Activated T-cell treated with anti-CD3 and anti-CD28 coated beads for 1 hour (primary cell): ENCODE measurements at regions not wholly inside any gene's neighbourhood (a gene's known extent, or its start where the extent isn't known, plus 50 kb on each side); places are given as distances from the start of the nearest gene placed in this dataset.
"Not testable (repeated sequence)": the region's sequence is repeated elsewhere in the genome, so short reads cannot be mapped to it uniquely, and the experiment has no call there.

Experiments used
- DNase-seq: peaks from one replicate; pipeline ENCODE4 v3.0.0-alpha.2; 2020; ENCODE audit warnings: low read depth

DNA sequence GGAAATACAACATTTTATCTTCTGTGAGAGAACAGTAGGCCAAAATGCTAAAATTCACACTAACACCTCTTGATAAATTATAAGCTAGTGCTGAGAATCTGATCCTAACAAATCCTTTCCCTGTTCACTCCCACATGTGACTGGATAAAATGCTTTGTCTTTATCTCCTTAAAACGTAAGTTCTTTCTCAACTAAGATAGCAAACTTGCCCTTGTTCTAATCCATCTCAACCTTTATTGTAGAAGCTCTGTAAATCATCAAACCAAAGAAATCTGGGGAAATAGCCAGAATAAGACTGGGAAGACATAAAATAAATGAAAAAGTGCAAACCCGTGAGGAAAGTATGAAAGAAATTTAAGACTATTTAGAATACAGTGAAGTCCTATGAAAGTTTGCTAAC lies 1058.4 kb upstream of the ACVR2A start:
- no peak for DNase-seq

DNA sequence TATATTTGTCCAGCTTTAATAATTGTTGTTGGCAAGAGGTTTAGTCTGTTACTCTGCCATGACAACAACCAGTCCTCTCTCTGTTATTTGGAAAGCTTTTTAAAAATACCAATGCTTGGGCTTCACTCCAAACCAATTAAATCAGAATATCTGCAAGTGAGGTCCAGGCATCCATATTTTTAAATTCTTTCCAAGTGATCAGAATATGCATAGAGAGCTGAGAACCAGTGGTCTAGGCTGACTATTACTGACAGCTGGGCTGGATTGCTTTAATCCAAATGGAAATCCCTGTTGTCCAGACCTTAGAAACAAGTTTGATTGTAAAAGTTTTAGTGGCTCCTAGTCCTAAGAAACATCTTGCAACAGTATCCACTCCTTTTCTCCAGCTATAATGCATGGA lies 1059.7 kb upstream of the ACVR2A start:
- DNase-seq = no peak

DNA sequence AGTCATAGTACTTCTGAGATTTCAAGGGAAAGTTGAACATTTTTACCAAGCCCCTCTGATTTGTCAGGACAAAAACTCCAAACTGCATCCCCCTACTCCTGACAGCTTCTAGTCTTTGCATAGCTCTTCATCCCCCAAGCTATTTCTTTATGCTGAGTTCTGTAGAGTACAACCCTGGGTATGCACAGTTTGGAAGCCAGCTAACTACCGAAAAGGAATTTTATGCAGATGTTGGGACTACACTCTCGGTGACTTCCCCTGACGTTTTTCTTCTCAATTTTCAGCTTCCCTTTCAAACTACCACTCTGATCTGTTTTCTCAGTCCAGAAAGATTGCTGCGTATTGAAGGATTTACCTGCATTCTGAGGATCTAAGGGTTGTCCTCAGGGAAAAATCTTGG lies 1060.2 kb upstream of the ACVR2A start:
- no peak for DNase-seq

DNA sequence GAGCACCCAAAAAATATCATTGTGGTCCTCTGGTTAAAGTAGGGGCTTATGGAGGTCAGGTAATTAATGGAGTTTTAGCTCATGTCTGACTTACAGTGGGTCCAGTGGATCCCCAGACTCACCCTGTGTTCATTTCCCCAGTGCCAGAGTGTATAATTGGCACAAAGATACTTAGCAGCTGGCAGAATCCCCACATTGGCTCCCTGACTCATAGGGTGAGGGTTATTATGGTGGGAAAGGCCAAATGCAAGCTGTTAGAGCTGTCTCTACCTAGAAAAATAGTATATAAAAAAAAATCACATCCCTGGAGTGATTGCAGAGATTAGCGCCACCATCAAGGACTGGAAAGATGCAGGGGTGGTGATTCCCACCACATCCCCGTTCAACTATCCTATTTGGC lies 1067.6 kb upstream of the ACVR2A start:
- DNase-seq = no peak

DNA sequence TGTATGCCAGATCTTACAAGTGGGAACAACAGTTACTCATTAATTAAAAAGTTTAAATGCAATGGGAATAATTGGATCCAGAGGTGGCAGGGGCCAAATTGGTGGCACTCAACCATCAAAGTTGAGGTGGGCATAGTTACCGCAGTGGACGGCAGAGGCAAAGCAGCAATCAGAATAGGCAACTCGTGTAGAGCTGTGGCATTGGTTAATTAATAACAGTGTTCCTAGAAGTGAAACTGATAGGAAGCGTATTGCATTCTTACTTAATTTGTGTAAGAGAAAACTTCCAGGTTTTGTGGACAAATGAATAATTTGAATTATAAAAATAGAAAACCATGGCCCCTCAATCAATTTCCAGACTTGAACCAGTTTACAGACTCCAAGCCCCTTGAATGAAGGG lies 1068.2 kb upstream of the ACVR2A start:
- no peak for DNase-seq

DNA sequence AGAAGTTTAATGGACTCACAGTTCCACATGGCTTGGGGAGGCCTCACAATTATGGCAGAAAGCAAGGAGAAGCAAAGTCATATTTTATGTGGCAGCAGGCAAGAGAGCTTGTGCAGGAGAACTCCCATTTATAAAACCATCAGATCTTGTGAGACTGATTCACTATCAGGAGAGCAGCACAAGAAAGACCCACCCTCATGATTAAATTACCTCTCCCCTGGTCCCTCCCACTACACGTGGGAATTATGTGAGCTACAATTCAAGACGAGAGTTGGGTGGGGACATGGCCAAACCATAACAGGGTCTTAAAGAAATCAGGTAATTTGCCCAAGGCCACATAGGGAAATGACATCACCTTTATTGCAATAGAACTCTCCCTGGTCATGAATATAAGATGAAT lies 1073.3 kb upstream of the ACVR2A start:
- DNase-seq = no peak

DNA sequence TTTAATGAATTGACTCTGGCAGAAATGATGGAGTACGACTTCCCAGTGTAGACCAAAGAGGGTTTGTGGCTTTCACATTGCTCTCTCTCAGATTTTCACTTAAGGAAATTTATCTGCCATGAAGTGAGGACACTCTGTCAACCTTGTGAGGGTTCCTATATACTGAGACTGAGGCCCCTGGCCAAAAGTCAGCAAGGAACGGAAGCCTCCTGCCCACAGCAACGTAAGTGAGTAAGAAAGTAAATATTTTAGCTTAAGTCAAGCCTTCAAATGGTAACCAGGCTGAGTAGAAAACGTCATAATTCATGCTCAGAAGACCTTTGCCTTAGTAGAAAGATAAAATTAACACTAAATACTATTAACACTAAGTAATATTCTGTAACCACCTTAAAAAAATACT lies 1080.5 kb upstream of the ACVR2A start:
- no peak for DNase-seq

DNA sequence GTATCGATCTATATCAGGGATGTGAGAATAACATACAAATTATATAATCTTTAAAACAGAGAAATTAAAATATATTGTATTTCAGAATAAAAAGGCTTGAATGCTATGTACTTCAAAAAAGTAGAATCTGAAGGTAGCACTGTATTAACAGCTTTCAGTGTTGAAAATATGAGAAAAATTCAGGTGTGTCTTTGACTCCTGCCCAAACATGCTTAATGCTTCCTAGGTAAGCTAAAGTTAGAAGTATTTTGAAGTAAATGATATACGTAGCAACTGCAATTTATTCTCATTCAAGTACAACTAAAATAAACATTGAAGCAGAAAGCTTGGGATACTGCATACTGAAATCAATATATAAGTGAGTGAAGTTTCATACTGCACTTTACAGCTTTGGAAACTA lies 1082.0 kb upstream of the ACVR2A start:
- no peak for DNase-seq

DNA sequence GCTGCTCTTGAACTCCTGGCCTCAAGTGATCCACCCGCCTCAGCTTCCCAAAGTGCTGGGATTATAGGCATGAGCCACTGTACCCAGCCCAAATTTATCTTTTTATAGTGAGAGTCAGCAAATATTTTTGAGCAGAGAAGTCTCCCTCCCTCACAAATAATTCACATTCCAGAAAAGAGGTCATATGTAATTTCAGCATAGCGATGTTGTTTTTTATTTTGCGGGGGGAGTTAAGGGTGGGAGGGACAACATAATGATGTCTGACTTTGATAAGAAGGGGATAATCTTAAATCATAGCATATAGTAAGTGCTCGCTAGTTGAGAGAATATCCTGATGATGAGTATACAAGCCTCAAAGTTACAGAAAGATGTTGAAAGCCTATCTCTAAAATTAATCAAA lies 1090.2 kb upstream of the ACVR2A start:
- DNase-seq = no peak

DNA sequence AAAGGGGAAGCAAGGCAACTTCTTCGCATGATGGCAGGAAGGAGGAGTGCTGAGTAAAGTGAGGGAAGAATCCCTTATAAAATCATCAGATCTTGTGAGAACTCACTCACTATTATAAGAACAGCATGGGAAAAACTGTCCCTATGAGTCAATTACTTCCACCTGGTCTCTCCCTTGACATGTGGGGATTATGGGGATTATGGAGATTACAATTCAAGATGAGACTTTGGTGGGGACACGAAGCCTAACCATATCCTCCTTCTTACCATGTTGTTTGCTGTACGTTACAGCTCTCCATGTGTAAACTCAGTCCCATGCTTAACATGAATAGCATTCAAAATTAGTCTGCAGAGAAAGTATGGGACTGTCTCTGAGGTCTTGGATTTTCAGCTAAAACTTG lies 1096.8 kb upstream of the ACVR2A start:
- DNase-seq = no peak

DNA sequence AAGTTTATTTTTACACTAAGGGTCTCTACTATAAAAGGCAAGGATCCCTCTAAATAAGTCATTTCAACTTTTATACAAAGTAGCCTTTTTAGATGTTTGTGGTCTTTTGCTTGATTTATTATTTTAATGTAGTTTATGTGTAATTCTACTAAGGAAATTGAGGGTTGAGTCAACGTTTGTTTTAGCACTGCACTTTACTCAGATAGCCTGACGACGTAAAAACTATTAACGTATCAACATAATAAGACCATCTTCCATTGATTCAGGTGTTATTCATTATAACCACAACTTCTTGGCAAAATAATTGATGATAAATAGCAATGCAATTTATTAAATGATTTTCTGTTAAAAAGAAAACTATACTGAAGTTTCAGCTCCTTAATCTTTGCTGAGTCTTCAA lies 1103.6 kb upstream of the ACVR2A start:
- DNase-seq = no peak

DNA sequence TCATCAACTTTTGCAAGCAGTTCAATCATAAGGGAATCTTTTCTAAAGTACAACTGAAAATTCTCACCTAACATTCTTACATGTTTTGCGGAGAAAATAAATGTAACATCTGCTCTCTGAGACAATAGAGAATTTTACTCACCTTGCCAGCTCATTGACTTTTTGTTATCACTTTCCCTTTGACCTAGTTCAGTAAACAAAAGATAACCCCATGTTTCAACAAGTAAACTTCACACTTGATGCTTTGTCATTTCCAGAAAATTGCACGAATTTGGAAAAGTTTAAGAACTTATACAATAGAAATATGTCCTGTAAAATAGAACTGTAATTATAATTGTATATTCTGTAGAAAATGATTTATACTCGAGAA lies 1110.0 kb upstream of the ACVR2A start:
- DNase-seq = no peak

DNA sequence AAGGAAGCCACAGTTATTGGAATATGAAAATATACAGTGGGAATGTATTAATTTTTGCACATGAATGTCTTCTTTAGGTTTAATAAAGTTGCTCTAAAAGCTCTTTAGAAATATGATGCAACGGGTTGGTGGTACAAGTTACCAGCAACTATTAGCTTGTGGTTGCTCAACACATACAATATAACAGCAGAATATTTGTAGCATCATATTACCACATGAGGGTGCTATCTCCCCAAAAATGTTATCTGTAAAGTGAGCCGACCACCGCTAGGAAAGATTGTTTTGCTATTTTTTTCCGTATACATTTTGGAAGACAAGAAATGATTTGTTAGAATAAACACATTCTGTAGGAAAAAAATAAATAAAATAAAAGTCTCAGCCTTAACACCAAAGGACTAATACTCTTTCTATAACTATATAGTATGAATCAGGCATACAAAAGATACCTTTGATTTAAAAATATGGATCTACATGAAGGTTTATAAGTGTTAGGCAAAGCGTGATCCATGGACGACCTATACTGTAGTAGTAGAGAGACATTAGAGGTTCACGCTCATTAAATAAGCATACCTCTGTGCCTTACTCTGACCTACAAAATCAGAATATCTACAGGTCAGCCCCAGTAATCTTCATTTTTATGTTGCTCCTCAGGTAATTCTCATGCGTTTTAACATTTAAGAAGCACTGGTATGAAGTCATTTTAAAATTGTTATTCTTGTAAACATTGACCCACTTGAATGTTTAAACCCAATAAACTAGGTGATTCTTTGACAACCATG lies 1110.6 kb upstream of the ACVR2A start:
- no peak for DNase-seq

DNA sequence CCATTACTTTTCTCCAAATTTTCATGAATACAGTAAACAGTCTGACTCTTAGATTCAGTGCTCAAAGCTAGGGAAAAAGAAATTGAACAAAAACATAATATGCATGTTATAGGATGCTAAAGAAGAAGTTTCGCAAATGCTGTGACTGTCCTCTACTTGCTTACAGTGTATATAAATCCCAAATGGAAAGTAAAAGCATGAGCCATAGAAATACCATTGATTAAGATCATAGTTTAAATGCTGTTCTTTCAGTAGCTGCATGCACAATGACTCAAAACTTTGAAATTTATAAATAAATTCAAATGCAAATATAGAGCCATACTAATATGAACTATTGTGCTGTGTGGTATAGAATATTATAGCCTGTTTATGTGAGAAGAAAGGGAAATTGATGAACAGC lies 1113.9 kb upstream of the ACVR2A start:
- DNase-seq = no peak

DNA sequence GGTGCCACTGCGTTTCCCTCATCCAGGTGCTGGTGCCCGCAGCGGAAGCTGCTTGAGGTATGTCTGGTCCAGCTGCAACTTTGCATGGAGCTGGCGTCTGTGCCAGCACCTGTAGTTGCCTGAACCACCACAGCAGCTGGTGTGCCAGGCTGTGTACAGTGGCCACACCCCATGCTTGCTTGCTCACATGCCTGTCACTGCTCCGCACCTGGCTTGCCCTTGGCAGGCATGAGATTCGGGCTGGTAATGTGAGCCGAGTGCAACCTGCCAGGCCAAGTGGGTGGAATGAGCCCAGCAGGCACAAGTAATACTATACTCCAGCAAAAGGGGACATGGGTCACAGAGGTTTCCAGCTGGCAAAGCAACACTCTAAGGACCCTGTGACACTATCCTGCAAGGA lies 1123.3 kb upstream of the ACVR2A start:
- DNase-seq = no peak

DNA sequence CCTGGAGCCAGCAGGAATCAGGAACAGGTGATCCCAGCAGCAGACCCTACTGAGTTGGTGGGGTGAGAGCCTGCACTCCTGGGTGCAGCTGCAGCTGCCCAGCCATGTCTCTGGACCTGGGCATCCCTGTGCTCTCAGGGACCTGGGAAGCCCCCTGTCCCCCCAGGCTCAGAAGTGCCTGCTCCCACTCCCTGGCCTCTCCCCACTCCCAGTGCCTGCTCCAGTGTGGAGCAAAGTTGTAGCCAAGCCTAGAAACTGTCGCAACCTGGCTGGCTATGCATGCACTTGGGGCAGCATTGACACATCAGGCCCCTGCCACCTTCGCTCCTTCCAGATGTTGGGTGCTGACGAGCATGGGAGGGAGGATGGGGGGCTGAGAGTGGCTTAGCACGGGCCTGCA lies 1124.7 kb upstream of the ACVR2A start:
- no peak for DNase-seq

DNA sequence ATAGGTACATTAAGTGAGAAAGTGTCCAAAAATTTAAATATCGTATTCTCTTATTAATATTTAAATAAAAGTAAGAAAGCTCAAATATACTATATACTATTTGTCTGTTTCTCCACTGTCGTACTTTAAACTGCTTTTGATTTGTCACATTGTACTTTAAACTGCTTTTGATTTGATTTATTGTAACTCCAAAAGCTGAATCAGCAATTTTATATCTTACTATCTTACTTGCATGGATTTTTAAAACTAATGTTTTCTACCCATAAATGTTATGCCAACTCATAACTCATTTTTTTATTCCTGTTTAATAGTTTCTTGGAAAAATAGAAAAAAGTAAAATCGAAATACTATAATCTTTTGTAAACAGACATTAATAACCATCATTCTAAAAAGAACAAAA lies 1128.2 kb upstream of the ACVR2A start:
- no peak for DNase-seq

DNA sequence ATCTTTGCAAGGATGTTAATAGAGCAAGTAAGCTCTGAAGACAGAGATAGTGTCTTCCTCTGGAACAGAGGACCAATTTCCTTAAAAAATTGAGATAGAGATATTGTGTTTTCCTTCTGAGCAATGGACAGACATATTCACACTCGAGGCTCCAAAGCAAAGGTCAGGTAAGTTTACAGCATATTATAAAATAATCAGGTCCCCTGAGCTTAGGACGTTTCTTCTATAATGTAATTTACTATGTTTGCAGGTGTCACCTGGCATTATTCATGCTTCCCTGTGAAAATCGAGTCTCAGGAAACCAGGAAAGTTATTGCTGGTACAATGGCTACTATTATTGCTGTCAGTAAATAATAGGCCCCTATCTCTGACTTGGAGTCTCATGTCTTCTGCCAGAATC lies 1135.8 kb upstream of the ACVR2A start:
- DNase-seq = no peak

DNA sequence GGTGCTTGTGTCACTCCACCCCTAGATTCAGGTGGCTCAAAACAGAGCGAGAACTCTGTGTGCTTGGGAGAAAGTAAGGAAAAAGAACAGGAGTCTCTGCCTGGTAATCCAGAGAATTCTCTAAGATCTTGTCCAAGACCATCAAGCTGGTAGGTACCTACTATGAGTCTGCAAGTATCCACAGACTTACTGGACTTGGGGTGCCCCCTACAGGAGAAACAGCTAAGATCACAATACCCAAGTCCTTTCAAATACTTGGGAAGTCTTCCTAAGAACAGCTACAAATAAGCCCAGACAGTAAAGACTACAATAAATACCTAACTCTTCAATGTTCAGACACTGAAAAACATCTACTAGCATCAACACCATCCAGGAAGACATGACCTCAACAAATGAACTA lies 1143.6 kb upstream of the ACVR2A start:
- no peak for DNase-seq

DNA sequence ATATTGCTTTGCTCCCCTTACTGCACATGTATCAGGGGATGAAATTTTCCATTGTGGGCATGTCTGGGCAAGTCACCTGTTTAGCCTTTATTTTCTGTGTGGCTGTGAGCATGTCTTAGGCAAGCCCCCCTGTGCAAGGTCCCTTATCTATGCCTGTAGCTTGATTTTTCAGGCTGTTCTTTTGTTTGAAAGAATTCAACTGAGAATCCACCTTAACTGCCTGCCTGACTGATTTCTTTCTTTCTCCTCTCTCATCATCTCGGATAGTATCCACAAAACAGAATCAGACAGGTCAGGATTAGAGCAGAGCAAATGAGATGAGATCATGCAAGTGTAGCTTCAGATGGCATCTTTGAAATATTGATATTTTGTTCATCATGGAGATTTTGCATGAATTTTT lies 1147.5 kb upstream of the ACVR2A start:
- DNase-seq = no peak

DNA sequence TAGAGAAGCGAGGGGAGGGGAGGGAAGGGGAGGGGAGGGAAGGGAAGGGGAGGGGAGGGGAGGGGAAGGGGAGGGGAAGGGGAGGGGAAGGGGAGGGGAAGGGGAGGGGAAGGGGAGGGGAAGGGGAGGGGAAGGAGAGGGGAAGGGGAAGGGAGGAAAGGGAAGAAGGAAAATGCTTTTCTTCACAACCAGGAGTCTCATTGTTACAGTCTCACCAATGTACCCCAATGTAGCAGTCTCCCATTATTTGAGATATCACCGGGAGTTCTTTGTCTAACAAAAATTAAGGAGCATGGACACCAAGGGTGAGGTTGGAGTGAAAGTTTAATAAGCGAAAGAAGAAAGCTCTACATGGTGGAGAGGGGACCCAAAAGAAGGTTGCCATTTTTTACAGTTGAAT lies 1148.0 kb upstream of the ACVR2A start:
- DNase-seq = not testable (repeated sequence)

DNA sequence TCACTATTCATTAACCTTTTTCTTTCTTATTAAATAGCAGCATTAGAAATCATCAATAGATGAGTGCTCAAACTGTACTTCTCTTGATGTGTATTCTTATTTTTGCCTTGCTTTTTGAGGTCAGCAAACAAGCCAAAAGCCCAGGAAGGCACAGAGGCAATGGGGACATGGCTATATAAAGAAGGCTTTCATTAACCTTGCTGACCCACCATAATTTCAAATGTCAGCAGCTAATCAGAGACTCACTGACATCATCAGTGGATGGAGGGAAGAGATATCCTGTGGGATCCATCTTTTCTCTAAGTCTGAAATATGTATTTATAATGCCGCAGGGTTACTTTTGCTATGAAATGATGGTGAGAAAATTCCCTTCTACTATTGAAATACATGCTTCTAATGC lies 1162.8 kb upstream of the ACVR2A start:
- no peak for DNase-seq

DNA sequence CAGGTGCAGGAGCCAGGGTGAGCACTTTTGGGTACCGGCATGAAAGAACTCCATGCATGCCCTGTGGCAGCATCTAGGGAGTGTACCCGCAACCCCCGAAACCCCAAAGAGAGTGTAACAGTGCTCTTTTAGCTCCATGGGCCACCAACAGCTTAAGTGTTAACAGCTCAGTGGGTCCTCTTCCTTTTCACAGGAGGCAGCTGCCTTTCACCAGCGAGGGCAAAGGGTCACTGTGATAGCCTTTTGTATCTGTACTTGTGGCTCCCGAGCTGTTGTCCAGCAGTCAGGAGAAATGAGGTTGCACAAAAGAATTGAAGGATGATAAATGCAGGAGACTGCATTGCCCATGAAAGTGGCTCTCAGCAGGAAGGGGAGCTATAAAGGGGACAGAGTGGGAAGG lies 1166.3 kb upstream of the ACVR2A start:
- no peak for DNase-seq

DNA sequence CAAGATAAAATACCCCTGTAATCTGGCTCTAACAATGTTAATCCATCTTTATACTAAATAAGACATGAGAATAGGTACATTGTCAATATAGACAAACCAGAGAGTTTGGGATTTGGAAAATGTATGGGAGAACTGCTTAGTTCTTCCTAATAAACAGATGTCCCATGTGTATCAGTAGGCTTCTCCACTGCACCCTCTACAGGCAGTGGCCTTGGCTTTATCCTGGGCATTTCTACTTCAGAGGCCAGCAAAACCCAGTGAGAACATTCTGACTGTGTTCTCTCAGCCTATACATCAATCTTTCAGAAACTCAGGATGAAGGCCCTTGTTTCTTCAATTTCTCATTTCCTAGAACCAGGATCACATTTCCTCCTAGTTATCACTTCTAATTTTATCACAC lies 1167.5 kb upstream of the ACVR2A start:
- DNase-seq = no peak

DNA sequence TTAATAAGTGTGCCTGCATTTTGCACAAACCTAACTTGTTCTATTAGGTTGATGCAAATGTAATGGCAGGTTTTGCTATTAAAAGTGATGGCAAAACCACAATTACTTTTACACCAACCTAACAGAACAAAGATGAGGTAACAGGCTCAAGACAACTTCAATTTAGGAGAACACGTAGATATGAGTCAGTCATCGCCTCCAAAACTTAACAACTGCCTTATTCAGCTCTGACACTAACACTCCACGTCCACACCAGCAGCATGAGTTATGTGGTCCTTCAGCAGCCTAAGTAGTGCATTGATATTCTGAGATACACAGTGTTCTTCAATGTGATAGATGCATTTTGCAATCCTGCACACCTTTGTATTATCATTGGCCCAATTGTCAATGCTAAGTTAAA lies 1175.1 kb upstream of the ACVR2A start:
- DNase-seq = no peak
